ENCODE measurements at regions not wholly inside any gene's neighbourhood (a gene's known extent, or its start where the extent isn't known, plus 50 kb on each side); places are given as distances from the start of the nearest gene placed in this dataset.

DNA sequence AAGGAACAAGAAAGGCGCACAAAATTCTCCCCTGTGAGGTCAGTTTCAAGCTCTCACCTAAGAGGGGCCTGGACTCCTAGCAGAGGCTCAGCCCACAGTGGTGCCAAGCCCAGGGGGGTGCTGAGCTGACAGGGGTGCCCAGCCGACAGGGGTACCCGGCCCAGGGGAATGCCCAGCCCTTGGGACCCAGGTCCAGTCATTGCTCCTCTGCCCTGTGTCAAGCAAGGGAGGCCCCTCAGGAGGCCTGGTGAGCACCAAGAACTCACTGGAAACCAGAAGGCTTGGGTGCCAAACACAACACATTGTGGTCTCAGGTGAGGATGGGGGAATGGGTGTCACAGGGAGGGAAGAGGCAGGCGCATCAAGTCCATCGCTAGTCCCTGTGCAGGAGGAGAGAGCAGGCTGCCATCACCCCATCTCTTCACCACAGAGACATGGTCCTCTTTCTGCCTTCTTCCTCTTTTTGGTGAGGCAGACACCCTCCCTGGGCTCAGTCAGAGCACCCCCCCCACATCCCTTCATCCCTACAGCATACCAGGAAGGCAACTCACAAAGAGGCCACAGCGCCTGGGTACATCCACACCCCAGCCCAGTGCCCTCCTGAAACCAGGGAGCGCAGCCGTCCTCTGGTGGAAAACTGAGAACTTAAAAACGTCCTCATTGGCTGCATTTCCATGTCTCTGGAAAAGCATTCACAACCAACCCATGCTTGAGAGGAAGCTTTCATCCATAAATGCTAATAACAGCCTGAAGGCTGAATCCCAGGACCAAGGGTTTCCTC is 111.3 kb downstream of the BANF2 start:
- DNase-seq: no peak

GRCh38 chr20:17810062-17810631 is 110.4 kb downstream of the BANF2 start:
- DNase-seq: no peak

DNA sequence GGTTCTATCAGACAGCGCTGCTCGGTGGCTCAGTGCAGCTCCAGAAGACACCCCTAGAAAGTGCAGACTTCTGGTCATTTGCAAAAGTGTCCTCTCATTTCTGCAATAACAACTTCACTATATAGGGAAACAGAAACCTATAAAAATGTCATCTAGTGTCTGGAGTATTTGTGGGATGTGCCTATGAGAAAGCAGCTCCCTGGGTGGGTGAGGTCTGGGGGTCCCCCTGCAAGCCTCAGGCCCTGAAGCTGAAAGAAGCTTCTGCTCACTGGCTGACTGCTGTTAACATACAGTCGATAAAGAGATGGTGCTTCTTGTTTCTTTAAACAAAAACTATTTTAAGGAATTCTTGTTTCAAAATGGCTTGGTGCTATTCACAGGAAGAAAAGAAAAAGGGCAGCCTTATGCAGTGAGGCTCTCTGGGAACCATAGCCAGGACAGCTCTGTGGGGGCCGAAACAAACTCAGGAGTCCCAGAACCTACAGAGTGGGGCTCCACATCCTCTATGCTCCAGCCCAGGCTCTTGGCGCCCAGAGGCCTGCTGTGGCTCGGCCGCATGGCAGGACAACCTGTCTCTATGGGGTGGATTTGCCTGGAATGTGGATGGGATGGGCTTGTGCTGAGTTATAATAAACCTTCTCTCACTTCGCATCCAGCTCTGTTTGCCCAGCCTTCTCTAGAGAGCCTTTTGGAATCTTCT is 109.7 kb downstream of the BANF2 start:
- no peak for DNase-seq

DNA sequence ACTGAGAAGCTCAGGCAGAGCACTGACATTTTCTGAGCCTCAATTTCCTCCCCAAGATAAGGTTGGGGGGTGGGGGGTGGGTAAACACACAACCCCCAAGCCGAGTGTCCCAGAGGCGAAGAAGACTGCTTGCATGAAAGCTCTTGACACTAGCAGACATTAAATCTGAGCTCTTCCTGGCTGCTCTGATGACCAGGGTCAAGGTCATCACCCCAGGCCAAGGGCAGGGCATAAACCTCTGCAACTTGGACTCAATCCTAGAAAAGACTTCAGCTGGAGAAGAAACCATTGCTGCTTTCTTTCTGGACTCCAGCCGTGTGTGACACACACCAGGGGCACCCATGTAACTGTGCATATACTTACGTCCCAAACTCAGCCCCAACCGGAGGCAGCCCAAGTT is 109.0 kb downstream of the BANF2 start:
- no peak for DNase-seq

DNA sequence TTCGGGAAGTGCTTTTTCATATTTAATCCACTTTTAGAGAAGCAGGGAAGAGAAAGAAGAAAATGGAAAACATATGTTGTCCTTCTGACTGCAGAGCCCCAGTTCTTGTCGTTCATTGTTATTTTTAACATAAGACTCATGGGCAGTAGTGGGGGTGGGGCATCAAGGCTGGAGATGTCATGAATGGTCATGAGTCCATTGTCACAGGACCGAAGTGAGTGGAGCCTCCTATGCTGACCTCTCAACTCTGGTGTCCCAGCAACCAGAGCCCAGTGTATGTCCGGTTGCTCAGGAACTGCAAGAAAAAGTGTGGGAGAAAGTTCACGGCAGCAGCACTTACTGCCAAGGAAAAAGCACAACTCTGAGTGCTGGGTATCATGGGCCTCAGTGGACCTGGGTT is 108.6 kb downstream of the BANF2 start:
- DNase-seq: no peak

DNA sequence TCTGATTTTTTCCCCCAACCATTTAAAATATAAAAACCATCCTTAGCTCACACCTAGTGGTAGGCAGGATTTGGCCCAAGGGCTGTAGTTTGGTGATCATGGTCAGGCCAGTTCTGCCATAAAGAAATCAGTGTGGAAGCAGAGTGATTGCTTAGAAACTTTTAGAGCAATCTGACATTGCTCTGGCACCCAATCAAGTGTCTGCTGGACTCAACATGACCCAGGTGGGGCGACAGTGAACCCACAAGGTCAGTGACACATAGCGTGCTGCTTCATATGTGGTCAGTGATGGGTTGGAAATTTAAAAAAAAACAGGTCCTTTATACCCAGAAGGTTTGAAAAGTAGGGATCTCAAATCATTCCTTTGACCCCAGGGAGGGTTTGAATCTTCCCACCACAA is 107.9 kb downstream of the BANF2 start:
- no peak for DNase-seq

GRCh38 chr20:17806739-17807441 is 107.1 kb downstream of the BANF2 start:
- no peak for DNase-seq

GRCh38 chr20:17806107-17806506 is 106.3 kb downstream of the BANF2 start:
- no peak for DNase-seq

DNA sequence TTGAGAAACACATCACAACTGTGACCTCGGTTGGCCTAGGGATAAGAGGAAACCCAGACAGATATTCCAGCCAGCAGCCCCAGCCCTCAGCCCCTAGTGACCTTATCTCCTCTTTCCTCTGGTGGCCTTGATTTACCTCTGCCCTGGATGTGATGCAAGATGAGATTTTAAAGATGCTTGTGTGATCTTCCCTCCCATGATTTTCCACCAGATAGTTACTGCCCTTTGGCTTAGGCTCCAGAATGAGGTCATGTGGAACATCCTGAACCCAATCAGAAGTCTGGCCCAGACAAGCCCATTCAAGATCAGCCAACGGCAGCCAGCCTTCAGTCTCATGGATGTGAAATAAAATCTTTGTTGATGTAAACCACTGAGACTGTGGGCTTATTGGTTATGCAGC is 104.0 kb downstream of the BANF2 start:
- DNase-seq: no peak

GRCh38 chr20:17799575-17800227 is 99.9 kb downstream of the BANF2 start:
- DNase-seq: no peak

GRCh38 chr20:17798601-17799000 is 98.8 kb downstream of the BANF2 start:
- no peak for DNase-seq

- no peak for DNase-seq
Measured at GRCh38 chr20:17797579-17797978, 97.8 kb downstream of the BANF2 start.

DNA sequence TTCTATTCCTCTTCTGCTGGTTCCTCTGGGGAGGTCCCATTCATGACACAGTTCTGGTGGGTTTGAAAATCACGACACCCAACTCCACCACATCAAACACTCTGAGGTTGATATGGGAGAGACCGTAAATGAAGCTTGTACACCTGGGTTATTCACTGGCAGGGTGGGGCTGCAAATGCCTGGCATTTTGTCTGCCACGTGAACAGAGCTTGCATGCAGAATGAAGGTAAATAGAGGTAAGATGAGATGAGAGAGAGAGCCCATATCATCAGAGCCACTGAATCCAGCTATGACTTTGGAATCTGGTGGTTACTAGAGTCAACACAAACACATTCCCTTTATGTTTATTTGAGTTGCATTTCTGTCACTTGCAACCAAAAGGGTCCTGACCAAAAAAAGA is 97.4 kb downstream of the BANF2 start:
- DNase-seq: no peak

DNA sequence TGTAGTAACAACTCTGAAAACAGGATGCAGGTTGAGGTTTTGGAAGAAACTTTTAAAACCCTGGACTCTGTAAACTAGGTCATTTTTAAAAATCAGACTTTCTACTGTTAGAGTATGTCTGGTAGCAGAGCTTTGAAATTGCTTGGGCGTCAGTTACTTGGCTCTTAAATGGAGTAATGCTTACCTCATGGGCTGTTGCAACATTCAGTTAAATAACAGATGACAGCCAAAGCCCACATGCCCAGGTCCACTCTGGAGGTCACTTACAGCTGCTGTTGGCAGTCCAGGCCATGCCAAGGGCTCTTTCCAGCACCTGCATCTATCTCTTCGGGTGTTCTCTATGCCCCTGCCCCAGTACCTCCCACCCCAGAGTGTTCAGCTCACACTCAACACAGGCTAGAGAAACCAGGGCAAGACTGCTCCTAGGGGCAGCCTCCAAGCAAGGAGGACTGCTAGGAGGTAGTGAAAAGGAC is 96.4 kb downstream of the BANF2 start:
- no peak for DNase-seq

DNA sequence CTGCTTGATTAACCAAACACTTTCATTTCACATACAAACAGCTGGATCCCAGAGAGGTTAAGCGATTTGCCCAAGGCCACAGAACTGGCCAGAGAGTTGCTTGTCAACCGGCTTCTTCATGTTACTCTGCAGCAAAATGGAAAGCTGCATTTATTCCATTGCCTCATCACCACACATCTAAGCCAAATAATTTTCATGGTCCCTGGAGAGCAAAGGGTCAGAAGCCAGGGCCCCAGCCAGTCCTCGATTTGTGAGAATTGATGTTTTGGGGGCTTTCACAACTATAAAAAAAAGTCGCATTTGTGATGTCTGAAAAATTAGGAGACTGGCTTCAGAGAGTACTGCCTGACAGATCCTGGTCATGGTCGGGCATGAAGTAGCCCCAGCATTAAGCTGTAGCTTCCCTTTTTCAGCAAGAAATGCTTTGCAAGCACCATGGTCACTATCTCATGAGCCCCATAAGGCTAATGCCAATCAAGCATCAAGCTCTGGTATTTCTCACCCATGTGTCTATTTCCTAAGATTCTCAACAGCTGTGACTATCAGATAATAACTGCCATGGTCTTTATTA is 95.8 kb downstream of the BANF2 start:
- DNase-seq: no peak

DNA sequence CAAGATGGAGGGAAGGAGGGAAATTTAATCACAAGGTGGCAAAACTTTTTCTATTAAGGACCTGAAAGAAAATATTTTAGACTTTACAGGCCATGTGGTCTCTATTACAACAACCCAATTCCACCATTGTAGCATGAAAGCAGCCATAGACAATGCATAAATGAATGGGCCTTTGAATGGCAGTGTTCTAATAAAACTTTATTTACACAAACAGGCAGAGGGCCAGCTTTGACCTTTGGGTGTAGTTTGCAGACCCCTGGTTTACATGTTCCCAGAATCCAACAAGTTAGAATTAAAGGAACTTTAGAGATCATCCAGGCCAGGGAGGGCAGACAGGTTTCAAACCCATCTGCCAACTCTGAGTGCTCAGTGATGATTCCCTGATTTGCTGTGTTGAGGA is 95.2 kb downstream of the BANF2 start:
- DNase-seq: no peak

- no peak for DNase-seq
Measured at GRCh38 chr20:17794400-17794799, 94.6 kb downstream of the BANF2 start.

DNA sequence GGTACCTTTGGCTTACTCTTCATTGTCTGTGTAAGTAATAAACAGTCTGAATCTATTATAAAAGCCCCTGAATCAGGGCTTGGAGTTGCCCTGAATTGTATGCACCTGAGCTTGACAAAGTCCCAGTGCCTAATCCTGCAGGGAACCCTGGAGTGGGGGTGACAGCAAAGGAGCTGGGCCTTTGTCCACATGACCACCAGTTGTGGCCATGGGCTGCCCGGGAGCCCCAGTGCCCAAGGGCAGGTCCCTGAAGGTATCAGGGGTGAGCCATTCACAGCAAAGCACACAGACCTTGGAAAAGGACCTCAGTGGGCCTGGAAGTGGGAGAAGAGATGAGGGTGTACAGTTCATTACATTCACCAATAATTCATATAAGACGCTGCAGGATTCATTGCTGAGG is 94.2 kb downstream of the BANF2 start:
- DNase-seq: no peak

- DNase-seq: no peak
Measured at GRCh38 chr20:17790296-17790695, 90.5 kb downstream of the BANF2 start.

DNA sequence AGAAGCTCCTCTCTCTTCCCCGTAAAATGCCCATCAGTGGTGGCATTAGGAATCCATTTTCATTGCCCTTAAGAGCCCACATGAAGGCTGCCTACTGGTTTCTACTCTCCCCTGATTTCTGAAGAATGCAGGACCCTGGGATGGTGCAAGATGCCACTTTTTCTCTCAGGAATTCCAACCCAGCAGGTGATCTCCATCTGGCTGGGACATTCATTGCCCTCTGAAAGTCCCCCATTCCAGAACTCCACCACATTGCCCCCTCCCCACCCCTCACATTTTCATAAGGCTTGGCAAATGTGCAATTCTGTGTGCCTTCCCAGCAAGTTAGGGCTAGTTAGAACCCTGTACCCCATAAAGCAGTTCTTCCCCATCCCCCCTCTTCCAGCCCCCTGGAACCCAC is 88.0 kb downstream of the BANF2 start:
- no peak for DNase-seq

GRCh38 chr20:17786221-17786718 is 86.5 kb downstream of the BANF2 start:
- no peak for DNase-seq

Measured in CD4-positive, alpha-beta T cell treated with Interleukin-15 for 1 hour (primary cell).